ENCODE measurements at regions not wholly inside any gene's neighbourhood (a gene's known extent, or its start where the extent isn't known, plus 50 kb on each side); places are given as distances from the start of the nearest gene placed in this dataset.
"Not testable (repeated sequence)": the region's sequence is repeated elsewhere in the genome, so short reads cannot be mapped to it uniquely, and the experiment has no call there.

- no peak for DNase-seq (ENCODE audit: low read depth)
- no peak for TF ChIP-seq CTCF (IDR thresholded peaks at IDR 0.05; ENCODE audit: control insufficient read depth, extremely low read depth, insufficient read depth)
- H3K4me3 ChIP-seq (ENCODE audit: low read depth, low read length): no peak overlapping the region
Measured at GRCh38 chr2:145798419-145798818, 1278.5 kb upstream of the ZEB2 start.

- DNase-seq (ENCODE audit: low read depth): no peak
- H3K4me3 ChIP-seq (ENCODE audit: low read depth, low read length): no peak overlapping the region
- TF ChIP-seq CTCF (IDR thresholded peaks at IDR 0.05; ENCODE audit: control insufficient read depth, extremely low read depth, insufficient read depth): no peak
Measured at GRCh38 chr2:145797692-145798091, 1277.8 kb upstream of the ZEB2 start.

- no peak overlapping the region for H3K4me3 ChIP-seq (ENCODE audit: low read depth, low read length)
- TF ChIP-seq CTCF (IDR thresholded peaks at IDR 0.05; ENCODE audit: control insufficient read depth, extremely low read depth, insufficient read depth): no peak
- no peak for DNase-seq (ENCODE audit: low read depth)
Measured at GRCh38 chr2:145792745-145793144, 1272.8 kb upstream of the ZEB2 start.

GRCh38 chr2:145789636-145790035 is 1269.7 kb upstream of the ZEB2 start:
- no peak for DNase-seq (ENCODE audit: low read depth)
- no peak overlapping the region for H3K4me3 ChIP-seq (ENCODE audit: low read depth, low read length)
- TF ChIP-seq CTCF (IDR thresholded peaks at IDR 0.05; ENCODE audit: control insufficient read depth, extremely low read depth, insufficient read depth): no peak

GRCh38 chr2:145787597-145788361 is 1267.9 kb upstream of the ZEB2 start:
- not testable (repeated sequence) for DNase-seq (ENCODE audit: low read depth); H3K4me3 ChIP-seq (ENCODE audit: low read depth, low read length)

- not testable (repeated sequence) for DNase-seq (ENCODE audit: low read depth)
Measured at GRCh38 chr2:145782607-145783006, 1262.7 kb upstream of the ZEB2 start.

GRCh38 chr2:145777914-145778313 is 1258.0 kb upstream of the ZEB2 start:
- DNase-seq (ENCODE audit: low read depth): no peak
- H3K4me3 ChIP-seq (ENCODE audit: low read depth, low read length): no peak overlapping the region
- TF ChIP-seq CTCF (IDR thresholded peaks at IDR 0.05; ENCODE audit: control insufficient read depth, extremely low read depth, insufficient read depth): no peak

More at GRCh38 chr2:145782607-145783006, 1262.7 kb upstream of the ZEB2 start:
- not testable (repeated sequence) for H3K4me3 ChIP-seq (ENCODE audit: low read depth, low read length)

- DNase-seq (ENCODE audit: low read depth): no peak
- TF ChIP-seq CTCF (IDR thresholded peaks at IDR 0.05; ENCODE audit: control insufficient read depth, extremely low read depth, insufficient read depth): no peak
- H3K4me3 ChIP-seq (ENCODE audit: low read depth, low read length): no peak overlapping the region
Measured at GRCh38 chr2:145777297-145777696, 1257.4 kb upstream of the ZEB2 start.
